ENCODE measurements at regions not wholly inside any gene's neighbourhood (a gene's known extent, or its start where the extent isn't known, plus 50 kb on each side); places are given as distances from the start of the nearest gene placed in this dataset.
"Not testable (repeated sequence)": the region's sequence is repeated elsewhere in the genome, so short reads cannot be mapped to it uniquely, and the experiment has no call there.

DNA sequence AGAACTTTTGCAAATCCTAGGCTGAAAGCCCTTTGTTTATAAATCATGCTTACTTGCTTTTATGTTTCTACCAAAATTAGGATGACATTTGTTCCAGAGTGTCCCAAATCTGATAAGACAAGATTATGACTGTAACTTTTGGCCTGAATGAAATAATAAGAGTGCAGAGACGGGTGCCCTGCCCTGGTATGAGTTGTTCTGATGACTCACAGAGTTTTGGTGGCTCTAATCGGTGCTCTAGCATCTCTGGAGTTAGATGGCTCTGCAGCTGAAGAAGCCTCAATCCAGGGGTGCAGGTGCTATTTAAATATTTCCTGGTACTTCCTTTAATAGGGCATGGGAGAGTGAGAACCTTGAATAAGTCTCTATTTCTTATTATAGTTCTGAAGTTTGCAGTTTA lies 102.2 kb upstream of the ELMO1 start:
- Mint-ChIP-seq H3K4me1 (ENCODE audit: low read depth) (no peaks in the 10 kb centered on the region), H3K27me3 (ENCODE audit: low read depth) (peaks cover 1% of the 10 kb centered on the region), H3K27ac (ENCODE audit: unreplicated experiment) (no peak overlapping the region), H3K4me3 (ENCODE audit: unreplicated experiment) (no peak overlapping the region), H3K9me3 (ENCODE audit: low read depth) (peaks cover 3% of the 10 kb centered on the region), H3K36me3 (ENCODE audit: low read depth) (no peaks in the 10 kb centered on the region)
- DNase-seq (ENCODE audit: low spot score), result no peak
- TF ChIP-seq, protein P1, sequence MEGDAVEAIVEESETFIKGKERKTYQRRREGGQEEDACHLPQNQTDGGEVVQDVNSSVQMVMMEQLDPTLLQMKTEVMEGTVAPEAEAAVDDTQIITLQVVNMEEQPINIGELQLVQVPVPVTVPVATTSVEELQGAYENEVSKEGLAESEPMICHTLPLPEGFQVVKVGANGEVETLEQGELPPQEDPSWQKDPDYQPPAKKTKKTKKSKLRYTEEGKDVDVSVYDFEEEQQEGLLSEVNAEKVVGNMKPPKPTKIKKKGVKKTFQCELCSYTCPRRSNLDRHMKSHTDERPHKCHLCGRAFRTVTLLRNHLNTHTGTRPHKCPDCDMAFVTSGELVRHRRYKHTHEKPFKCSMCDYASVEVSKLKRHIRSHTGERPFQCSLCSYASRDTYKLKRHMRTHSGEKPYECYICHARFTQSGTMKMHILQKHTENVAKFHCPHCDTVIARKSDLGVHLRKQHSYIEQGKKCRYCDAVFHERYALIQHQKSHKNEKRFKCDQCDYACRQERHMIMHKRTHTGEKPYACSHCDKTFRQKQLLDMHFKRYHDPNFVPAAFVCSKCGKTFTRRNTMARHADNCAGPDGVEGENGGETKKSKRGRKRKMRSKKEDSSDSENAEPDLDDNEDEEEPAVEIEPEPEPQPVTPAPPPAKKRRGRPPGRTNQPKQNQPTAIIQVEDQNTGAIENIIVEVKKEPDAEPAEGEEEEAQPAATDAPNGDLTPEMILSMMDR (IDR thresholded peaks at IDR 0.05), result no peak

DNA sequence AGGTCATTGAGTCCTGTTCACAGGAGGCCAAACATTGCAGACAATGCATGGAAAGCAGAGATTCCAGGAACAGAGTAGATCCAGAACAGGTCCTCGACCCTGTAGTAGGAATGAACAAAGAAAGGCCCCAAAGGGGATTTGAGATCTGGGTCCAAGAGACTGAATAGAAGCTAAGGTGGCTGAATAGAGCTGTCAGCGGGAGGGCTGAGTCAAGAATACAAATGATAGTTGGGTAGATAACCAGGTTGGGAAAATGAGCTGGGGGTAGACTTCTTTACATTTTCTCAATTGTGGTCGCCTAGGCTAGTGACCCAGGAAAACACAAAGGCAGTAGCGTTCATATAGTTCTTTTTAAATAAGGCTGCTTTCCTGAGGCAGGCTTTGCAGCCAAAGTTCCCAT lies 103.4 kb upstream of the ELMO1 start:
- TF ChIP-seq, protein P1 (IDR thresholded peaks at IDR 0.05), result no peak
- no peak for DNase-seq (ENCODE audit: low spot score)
- Mint-ChIP-seq H3K4me1 (ENCODE audit: low read depth) (no peaks in the 10 kb centered on the region), H3K27ac (ENCODE audit: unreplicated experiment) (no peak overlapping the region), H3K9me3 (ENCODE audit: low read depth) (peaks cover 3% of the 10 kb centered on the region), H3K36me3 (ENCODE audit: low read depth) (no peaks in the 10 kb centered on the region), H3K4me3 (ENCODE audit: unreplicated experiment) (no peak overlapping the region), H3K27me3 (ENCODE audit: low read depth) (peaks cover 1% of the 10 kb centered on the region)

DNA sequence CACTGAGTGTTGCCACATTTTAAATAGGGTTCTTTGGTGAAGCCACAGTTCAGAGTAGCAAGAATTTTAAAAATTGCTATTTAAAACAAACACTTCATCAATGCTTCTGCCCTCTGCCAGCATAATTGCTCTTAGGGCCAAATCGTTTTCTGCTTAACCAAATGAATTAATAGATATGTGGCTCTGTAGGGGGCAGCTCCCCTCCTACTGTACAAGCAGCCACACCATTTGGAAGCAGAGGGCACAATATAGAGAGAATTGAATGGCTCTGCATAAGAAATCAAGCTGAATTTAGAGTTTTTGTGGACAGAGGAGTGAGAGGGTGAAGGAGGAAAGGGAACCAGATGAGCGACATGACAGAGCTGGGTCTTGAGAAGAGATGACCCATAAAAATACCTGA lies 103.8 kb upstream of the ELMO1 start:
- H3K27ac Mint-ChIP-seq (ENCODE audit: unreplicated experiment); H3K36me3 Mint-ChIP-seq (ENCODE audit: low read depth); H3K9me3 Mint-ChIP-seq (ENCODE audit: low read depth); H3K4me1 Mint-ChIP-seq (ENCODE audit: low read depth); DNase-seq (ENCODE audit: low spot score); H3K4me3 Mint-ChIP-seq (ENCODE audit: unreplicated experiment); H3K27me3 Mint-ChIP-seq (ENCODE audit: low read depth): not testable (repeated sequence)

DNA sequence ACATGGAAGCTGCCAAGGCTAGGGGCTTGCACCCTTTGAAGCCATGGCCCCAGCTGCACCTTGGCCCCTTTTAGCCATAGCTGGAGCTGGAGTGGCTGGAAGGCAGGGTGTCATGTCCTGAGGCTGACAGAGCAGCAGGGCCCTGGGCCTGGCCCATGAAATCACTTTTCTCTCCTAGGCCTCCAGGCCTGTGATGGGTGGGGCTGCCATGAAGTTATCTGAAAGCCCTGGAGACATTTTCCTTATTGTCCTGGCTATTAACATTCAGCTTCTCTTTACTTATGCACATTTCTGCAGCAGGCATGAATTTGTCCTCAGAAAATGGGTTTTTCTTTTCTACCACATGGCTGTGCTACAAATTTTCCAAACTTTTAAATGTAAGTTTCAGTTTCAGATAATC lies 106.9 kb upstream of the ELMO1 start:
- peaks cover 7% of the 10 kb centered on the region for H3K27me3 Mint-ChIP-seq (ENCODE audit: low read depth)
- no peak overlapping the region for H3K4me3 Mint-ChIP-seq (ENCODE audit: unreplicated experiment)
- no peaks in the 10 kb centered on the region for H3K4me1 Mint-ChIP-seq (ENCODE audit: low read depth)
- DNase-seq (ENCODE audit: low spot score), result no peak
- no peak overlapping the region for H3K27ac Mint-ChIP-seq (ENCODE audit: unreplicated experiment)
- H3K36me3 Mint-ChIP-seq (ENCODE audit: low read depth), result no peaks in the 10 kb centered on the region
- TF ChIP-seq, protein P1 (IDR thresholded peaks at IDR 0.05), result no peak
- H3K9me3 Mint-ChIP-seq (ENCODE audit: low read depth), result peaks cover 3% of the 10 kb centered on the region

DNA sequence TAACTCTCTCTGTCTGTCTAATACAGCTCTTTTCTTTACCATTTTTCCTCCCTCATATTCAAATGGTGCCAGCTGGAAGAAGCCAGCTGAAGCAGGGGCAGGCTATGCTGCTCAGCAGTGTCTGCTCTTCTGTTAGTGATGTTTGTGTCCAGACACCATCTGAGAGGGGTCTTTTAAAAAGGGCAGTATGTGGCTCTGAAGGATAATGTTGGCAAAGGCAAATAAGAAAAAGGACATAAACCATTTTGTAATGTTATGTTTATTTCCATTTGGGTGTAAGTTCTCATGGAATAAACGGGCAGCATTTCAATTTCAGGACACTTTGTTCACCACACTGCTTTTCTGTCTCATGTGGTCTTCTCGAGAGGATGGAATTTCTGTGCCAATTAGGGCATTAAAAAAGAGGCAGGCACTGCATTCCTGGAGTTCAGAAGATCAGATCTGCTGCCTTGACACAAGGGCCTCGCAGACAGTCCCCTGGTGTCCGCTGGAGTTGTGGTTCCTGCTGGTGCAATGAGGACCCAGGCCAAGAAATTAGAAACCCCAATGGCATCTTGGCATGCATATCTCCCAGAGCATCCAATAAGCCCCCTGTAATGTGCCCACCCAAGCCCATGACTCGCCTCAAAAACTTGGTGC lies 109.0 kb upstream of the ELMO1 start:
- Mint-ChIP-seq H3K27ac (ENCODE audit: unreplicated experiment) (no peak overlapping the region), H3K9me3 (ENCODE audit: low read depth) (peaks cover 3% of the 10 kb centered on the region), H3K4me1 (ENCODE audit: low read depth) (no peaks in the 10 kb centered on the region), H3K4me3 (ENCODE audit: unreplicated experiment) (no peak overlapping the region), H3K36me3 (ENCODE audit: low read depth) (no peaks in the 10 kb centered on the region), H3K27me3 (ENCODE audit: low read depth) (peaks cover 5% of the 10 kb centered on the region)
- TF ChIP-seq, protein P1 (IDR thresholded peaks at IDR 0.05), result no peak
- DNase-seq (ENCODE audit: low spot score), result no peak

Data from chondrocyte (in vitro differentiated cells).